Activated T-cell treated with anti-CD3 and anti-CD28 coated beads, Interleukin-2, amount 50 U/mL, for 72 hours (primary cell): ENCODE measurements at regions not wholly inside any gene's neighbourhood (a gene's known extent, or its start where the extent isn't known, plus 50 kb on each side); places are given as distances from the start of the nearest gene placed in this dataset.

Experiments used
- ATAC-seq, 2 donors: fragments of 150-1000 bp; cut with Tn5 transposase; replicated peaks in 1 of 2; 2 replicates each; pipeline ENCODE4 v1.10.0; 2021; ENCODE audit warnings: moderate library complexity in 2 of 2, mild to moderate bottlenecking in 1 of 2
- DNase-seq, 2 donors: peaks; one replicate each; pipeline ENCODE4 v3.0.0; 2021 to 2022; ENCODE audit warnings: mixed read lengths in 1 of 2
- H3K27ac Mint-ChIP-seq: one replicate; pipeline ENCODE4 v1.8.0; 2022; ENCODE audit warnings: mild to moderate bottlenecking, moderate library complexity, mixed read lengths
- H3K27me3 Mint-ChIP-seq: one replicate; pipeline ENCODE4 v1.8.0; 2022; ENCODE audit warnings: low read depth, mixed read lengths
- H3K36me3 Mint-ChIP-seq, 2 donors: one replicate each; pipeline ENCODE4 v1.8.0; 2022; ENCODE audit warnings: mixed read lengths in 2 of 2, mild to moderate bottlenecking in 1 of 2; ENCODE audit not compliant: insufficient read depth in 2 of 2
- H3K4me1 Mint-ChIP-seq: one replicate; pipeline ENCODE4 v1.8.0; 2022; ENCODE audit warnings: low read depth, mixed read lengths
- H3K4me3 Mint-ChIP-seq, 2 donors: one replicate each; pipeline ENCODE4 v1.8.0; 2022; ENCODE audit warnings: mild to moderate bottlenecking in 2 of 2, mixed read lengths in 2 of 2, moderate library complexity in 2 of 2
- H3K9me3 Mint-ChIP-seq, 2 donors: one replicate each; pipeline ENCODE4 v1.8.0; 2022; ENCODE audit warnings: mixed read lengths in 2 of 2

- Mint-ChIP-seq H3K27ac (no peak overlapping the region), H3K4me3 (no peak overlapping the region), H3K4me1 (no peaks in the 10 kb centered on the region), H3K9me3 (peaks cover 2% of the 10 kb centered on the region in 2 donors), H3K27me3 (no peaks in the 10 kb centered on the region), H3K36me3 (no peaks in the 10 kb centered on the region)
- DNase-seq (no peak), ATAC-seq (no peak)
Observed at GRCh38 chr1:95382000-95382786, 148.2 kb downstream of the RWDD3 start.

GRCh38 chr1:95383111-95383510, 149.1 kb downstream of the RWDD3 start:
- Mint-ChIP-seq H3K4me1 (no peaks in the 10 kb centered on the region), H3K36me3 (no peaks in the 10 kb centered on the region), H3K27me3 (no peaks in the 10 kb centered on the region), H3K9me3 (peaks cover 2% of the 10 kb centered on the region in 2 donors), H3K27ac (no peak overlapping the region), H3K4me3 (no peak overlapping the region)
- DNase-seq (no peak), ATAC-seq (no peak)

DNA sequence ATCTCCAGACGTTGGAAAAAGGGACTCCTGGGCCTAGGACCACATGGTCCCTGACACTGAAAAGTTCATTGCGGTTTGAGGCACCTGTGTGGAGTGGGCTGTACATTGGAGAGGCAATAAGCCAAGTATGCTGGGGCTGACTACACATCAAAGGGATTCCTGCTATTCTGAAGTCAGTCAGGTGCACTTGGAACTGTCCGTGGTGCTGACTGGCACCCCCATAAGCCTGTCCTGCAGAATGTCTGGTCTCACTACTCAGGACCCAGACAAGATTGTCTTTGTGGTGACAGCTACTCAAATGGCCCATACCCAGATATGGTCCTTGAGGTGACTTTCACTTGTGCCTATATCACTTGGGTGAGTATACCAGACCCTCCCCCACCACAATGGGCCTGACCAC, 150.6 kb downstream of the RWDD3 start:
- DNase-seq (peak; percentile 5 to 11), ATAC-seq (no peak)
- Mint-ChIP-seq H3K27ac (no peak overlapping the region), H3K4me1 (no peaks in the 10 kb centered on the region), H3K4me3 (no peak overlapping the region), H3K36me3 (no peaks in the 10 kb centered on the region), H3K27me3 (no peaks in the 10 kb centered on the region), H3K9me3 (peaks cover 2% of the 10 kb centered on the region in 2 donors)

- DNase-seq (no peak), ATAC-seq (no peak)
- Mint-ChIP-seq H3K9me3 (peaks cover 2 to 4% of the 10 kb centered on the region in 2 donors), H3K27me3 (no peaks in the 10 kb centered on the region), H3K36me3 (no peaks in the 10 kb centered on the region), H3K4me3 (no peak overlapping the region), H3K4me1 (no peaks in the 10 kb centered on the region), H3K27ac (no peak overlapping the region)
Observed at GRCh38 chr1:95386371-95386770, 152.4 kb downstream of the RWDD3 start.

DNA sequence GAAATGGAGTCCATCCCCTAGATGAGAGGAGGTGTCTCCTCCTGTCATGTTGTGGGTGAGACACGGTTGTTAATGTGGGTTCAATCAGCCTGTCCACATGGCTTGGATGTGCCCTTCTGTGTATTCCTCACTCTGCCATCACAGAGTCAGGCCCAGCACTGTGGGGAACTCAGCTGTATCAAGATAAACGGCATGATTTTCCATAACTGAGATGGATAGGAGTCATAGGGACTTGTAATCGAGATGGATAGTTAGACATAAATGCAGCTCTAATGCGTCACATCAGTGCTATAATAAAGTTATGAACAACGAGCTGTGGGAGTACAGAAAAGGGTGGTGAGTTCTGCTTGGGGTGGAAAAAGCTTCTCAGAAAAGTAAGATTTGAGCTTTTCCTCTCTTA, 152.9 kb downstream of the RWDD3 start:
- H3K36me3 Mint-ChIP-seq, result no peaks in the 10 kb centered on the region
- no peak overlapping the region for H3K27ac Mint-ChIP-seq
- H3K4me1 Mint-ChIP-seq, result no peaks in the 10 kb centered on the region
- no peak for ATAC-seq
- H3K9me3 Mint-ChIP-seq, result peaks cover 2 to 4% of the 10 kb centered on the region in 2 donors
- no peak overlapping the region for H3K4me3 Mint-ChIP-seq
- no peak for DNase-seq
- no peaks in the 10 kb centered on the region for H3K27me3 Mint-ChIP-seq

- H3K36me3 Mint-ChIP-seq, result no peaks in the 10 kb centered on the region
- H3K27ac Mint-ChIP-seq, result no peak overlapping the region
- DNase-seq (no peak), ATAC-seq (no peak)
- no peaks in the 10 kb centered on the region for H3K4me1 Mint-ChIP-seq
- peaks cover 2 to 4% of the 10 kb centered on the region in 2 donors for H3K9me3 Mint-ChIP-seq
- H3K4me3 Mint-ChIP-seq, result no peak overlapping the region
- no peaks in the 10 kb centered on the region for H3K27me3 Mint-ChIP-seq
Observed at GRCh38 chr1:95388031-95388430, 154.0 kb downstream of the RWDD3 start.

DNA sequence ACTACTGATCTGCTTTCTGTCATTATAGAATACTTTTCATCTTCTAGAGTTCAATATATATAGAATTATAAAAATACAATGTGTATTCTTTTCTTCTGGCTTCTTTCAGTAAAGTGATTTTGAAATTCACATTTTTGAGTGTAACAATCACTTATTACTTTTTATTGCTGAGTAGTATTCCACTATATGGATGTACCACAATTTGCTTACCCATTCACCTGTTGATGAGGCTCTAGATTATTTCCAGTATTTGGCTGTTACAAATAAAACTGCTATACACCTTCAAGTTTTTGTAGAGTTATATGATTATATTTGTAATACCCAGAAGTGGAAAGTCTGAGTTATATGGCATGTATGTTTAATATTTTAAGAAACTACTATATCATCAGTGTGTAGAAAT, 159.4 kb downstream of the RWDD3 start:
- no peak overlapping the region for H3K27ac Mint-ChIP-seq
- H3K4me1 Mint-ChIP-seq, result no peaks in the 10 kb centered on the region
- H3K4me3 Mint-ChIP-seq, result no peak overlapping the region
- H3K27me3 Mint-ChIP-seq, result no peaks in the 10 kb centered on the region
- DNase-seq, result no peak
- no peak for ATAC-seq
- H3K9me3 Mint-ChIP-seq, result peaks cover 0 to 4% of the 10 kb centered on the region in 2 donors
- H3K36me3 Mint-ChIP-seq, result peaks cover 0 to 2% of the 10 kb centered on the region in 2 donors

DNA sequence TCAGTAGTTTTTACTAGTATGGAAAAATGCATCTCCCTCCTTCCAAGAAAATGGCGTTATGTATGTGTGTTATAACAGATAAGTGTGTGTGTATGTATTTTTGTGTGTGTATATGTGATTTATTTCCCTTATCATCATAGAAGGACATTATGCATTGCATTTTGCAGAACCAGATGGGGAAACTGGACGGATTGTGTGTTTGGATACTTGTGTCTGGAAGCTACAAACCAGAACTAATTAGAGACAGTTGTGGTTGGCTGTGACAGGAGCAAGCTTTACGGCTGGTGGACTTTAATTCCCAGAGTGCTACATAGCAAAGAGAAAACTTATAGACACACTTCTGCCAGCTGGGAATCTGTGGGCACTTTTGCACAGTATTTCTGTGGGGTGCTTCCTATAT, 162.5 kb downstream of the RWDD3 start:
- Mint-ChIP-seq H3K9me3 (peaks cover 0 to 3% of the 10 kb centered on the region in 2 donors), H3K27ac (no peak overlapping the region), H3K36me3 (peaks cover 0 to 2% of the 10 kb centered on the region in 2 donors), H3K4me3 (no peak overlapping the region), H3K27me3 (no peaks in the 10 kb centered on the region), H3K4me1 (no peaks in the 10 kb centered on the region)
- ATAC-seq (no peak), DNase-seq (no peak)

GRCh38 chr1:95402780-95403179, 168.8 kb downstream of the RWDD3 start:
- no peak for DNase-seq
- no peaks in the 10 kb centered on the region for H3K36me3 Mint-ChIP-seq
- H3K4me1 Mint-ChIP-seq, result no peaks in the 10 kb centered on the region
- H3K27ac Mint-ChIP-seq, result no peak overlapping the region
- no peak for ATAC-seq
- H3K27me3 Mint-ChIP-seq, result peaks cover 10% of the 10 kb centered on the region
- H3K9me3 Mint-ChIP-seq, result peaks cover 1 to 9% of the 10 kb centered on the region in 2 donors
- no peak overlapping the region for H3K4me3 Mint-ChIP-seq

- Mint-ChIP-seq H3K9me3 (peaks cover 3 to 6% of the 10 kb centered on the region in 2 donors), H3K4me1 (no peaks in the 10 kb centered on the region), H3K36me3 (no peaks in the 10 kb centered on the region), H3K4me3 (no peak overlapping the region), H3K27me3 (peaks cover 24% of the 10 kb centered on the region), H3K27ac (no peak overlapping the region)
- ATAC-seq (no peak), DNase-seq (no peak)
Observed at GRCh38 chr1:95406279-95406678, 172.3 kb downstream of the RWDD3 start.

- Mint-ChIP-seq H3K27ac (no peak overlapping the region), H3K4me3 (no peak overlapping the region), H3K27me3 (peaks cover 24% of the 10 kb centered on the region), H3K9me3 (peaks cover 3 to 6% of the 10 kb centered on the region in 2 donors), H3K36me3 (no peaks in the 10 kb centered on the region), H3K4me1 (no peaks in the 10 kb centered on the region)
- ATAC-seq (no peak), DNase-seq (no peak)
Observed at GRCh38 chr1:95407131-95407885, 173.3 kb downstream of the RWDD3 start.

- no peak for ATAC-seq
- Mint-ChIP-seq H3K27ac (no peak overlapping the region), H3K9me3 (peaks cover 3 to 6% of the 10 kb centered on the region in 2 donors)
Observed at GRCh38 chr1:95407886-95408291, 173.9 kb downstream of the RWDD3 start.

GRCh38 chr1:95408507-95409136, 174.6 kb downstream of the RWDD3 start:
- no peaks in the 10 kb centered on the region for H3K4me1 Mint-ChIP-seq
- H3K9me3 Mint-ChIP-seq, result peaks cover 3% of the 10 kb centered on the region in 2 donors
- peaks cover 24% of the 10 kb centered on the region for H3K27me3 Mint-ChIP-seq
- DNase-seq (no peak), ATAC-seq (no peak)
- no peaks in the 10 kb centered on the region for H3K36me3 Mint-ChIP-seq
- no peak overlapping the region for H3K27ac Mint-ChIP-seq
- H3K4me3 Mint-ChIP-seq, result no peak overlapping the region

More at GRCh38 chr1:95407886-95408291, 173.9 kb downstream of the RWDD3 start:
- no peaks in the 10 kb centered on the region for H3K36me3 Mint-ChIP-seq
- DNase-seq, result no peak
- no peaks in the 10 kb centered on the region for H3K4me1 Mint-ChIP-seq
- H3K4me3 Mint-ChIP-seq, result no peak overlapping the region
- peaks cover 24% of the 10 kb centered on the region for H3K27me3 Mint-ChIP-seq
